ENCODE measurements at regions not wholly inside any gene's neighbourhood (a gene's known extent, or its start where the extent isn't known, plus 50 kb on each side); places are given as distances from the start of the nearest gene placed in this dataset.
"Not testable (repeated sequence)": the region's sequence is repeated elsewhere in the genome, so short reads cannot be mapped to it uniquely, and the experiment has no call there.

DNA sequence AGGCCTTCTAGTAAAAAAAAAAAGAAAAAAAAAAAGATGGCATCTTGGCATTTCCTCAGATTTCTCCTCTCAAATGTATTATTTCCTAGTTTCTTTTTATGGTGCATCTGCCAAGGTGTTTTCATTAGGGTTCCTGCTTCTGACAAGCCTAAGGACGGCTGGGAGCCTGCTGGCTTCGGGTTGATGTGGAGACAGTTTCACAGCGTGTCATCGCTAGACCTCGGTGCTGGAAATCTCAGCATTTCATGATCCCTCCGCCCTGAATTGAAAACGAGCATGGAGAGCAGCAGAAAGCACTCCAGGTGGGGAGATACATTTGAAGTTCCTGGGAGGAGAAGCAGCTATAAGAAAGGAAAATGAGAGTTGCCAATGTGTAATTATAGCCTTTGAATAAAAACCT lies 283.9 kb upstream of the CNTN5 start:
- H3K27ac ChIP-seq (ENCODE audit: low read depth, low read length) = no peak overlapping the region
- no peaks in the 10 kb centered on the region for H3K27me3 ChIP-seq (ENCODE audit: insufficient read depth, low read length)
- H2AFZ ChIP-seq (ENCODE audit: low read length) = no peak overlapping the region
- H3K36me3 ChIP-seq (ENCODE audit: insufficient read depth, low read length) = no peaks in the 10 kb centered on the region
- H3K79me2 ChIP-seq (ENCODE audit: insufficient read depth, low read length) = no peaks in the 10 kb centered on the region
- no peaks in the 10 kb centered on the region for H3K4me1 ChIP-seq (ENCODE audit: insufficient read depth, low read length)
- no peak overlapping the region for H3K4me2 ChIP-seq (ENCODE audit: insufficient read depth, low read length)
- no peak for DNase-seq (ENCODE audit: insufficient read length, low spot score, missing footprints)
- H3K9me3 ChIP-seq (ENCODE audit: low read depth, low read length) = peaks cover 6% of the 10 kb centered on the region
- TF ChIP-seq, protein P1, sequence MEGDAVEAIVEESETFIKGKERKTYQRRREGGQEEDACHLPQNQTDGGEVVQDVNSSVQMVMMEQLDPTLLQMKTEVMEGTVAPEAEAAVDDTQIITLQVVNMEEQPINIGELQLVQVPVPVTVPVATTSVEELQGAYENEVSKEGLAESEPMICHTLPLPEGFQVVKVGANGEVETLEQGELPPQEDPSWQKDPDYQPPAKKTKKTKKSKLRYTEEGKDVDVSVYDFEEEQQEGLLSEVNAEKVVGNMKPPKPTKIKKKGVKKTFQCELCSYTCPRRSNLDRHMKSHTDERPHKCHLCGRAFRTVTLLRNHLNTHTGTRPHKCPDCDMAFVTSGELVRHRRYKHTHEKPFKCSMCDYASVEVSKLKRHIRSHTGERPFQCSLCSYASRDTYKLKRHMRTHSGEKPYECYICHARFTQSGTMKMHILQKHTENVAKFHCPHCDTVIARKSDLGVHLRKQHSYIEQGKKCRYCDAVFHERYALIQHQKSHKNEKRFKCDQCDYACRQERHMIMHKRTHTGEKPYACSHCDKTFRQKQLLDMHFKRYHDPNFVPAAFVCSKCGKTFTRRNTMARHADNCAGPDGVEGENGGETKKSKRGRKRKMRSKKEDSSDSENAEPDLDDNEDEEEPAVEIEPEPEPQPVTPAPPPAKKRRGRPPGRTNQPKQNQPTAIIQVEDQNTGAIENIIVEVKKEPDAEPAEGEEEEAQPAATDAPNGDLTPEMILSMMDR (IDR thresholded peaks at IDR 0.05; ENCODE audit: extremely low read depth, low read depth, low read length) = no peak
- no peaks in the 10 kb centered on the region for H4K20me1 ChIP-seq (ENCODE audit: insufficient read depth, low read length)
- no peak overlapping the region for H3K4me3 ChIP-seq (ENCODE audit: insufficient read depth, low read length)

DNA sequence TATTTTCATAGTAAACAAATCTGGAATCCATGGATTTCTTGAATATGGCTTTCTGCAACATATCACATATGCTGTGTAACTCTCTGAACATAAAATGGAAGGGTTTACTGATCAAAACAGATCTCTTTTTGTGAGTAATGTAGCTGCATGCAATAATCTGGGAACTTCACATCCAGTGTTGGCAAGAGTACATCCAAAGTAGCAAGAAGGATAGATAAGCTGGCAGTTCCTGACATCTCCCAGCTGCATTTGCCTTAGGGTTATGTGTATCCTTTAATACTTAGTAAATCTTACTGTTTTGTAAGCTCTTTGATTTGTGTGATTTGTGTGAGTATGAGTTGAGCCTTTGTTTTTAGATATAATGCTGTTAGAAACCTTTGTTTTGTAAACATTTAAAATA lies 280.4 kb upstream of the CNTN5 start:
- Histone ChIP-seq H3K9me3 (ENCODE audit: low read depth, low read length) (peaks cover 2% of the 10 kb centered on the region), H2AFZ (ENCODE audit: low read length) (no peak overlapping the region), H3K79me2 (ENCODE audit: insufficient read depth, low read length) (no peaks in the 10 kb centered on the region), H3K4me2 (ENCODE audit: insufficient read depth, low read length) (no peak overlapping the region), H3K36me3 (ENCODE audit: insufficient read depth, low read length) (no peaks in the 10 kb centered on the region), H3K27ac (ENCODE audit: low read depth, low read length) (no peak overlapping the region), H3K4me1 (ENCODE audit: insufficient read depth, low read length) (no peaks in the 10 kb centered on the region), H4K20me1 (ENCODE audit: insufficient read depth, low read length) (no peaks in the 10 kb centered on the region), H3K4me3 (ENCODE audit: insufficient read depth, low read length) (no peak overlapping the region), H3K27me3 (ENCODE audit: insufficient read depth, low read length) (no peaks in the 10 kb centered on the region)
- TF ChIP-seq, protein P1 (IDR thresholded peaks at IDR 0.05; ENCODE audit: extremely low read depth, low read depth, low read length) = no peak
- no peak for DNase-seq (ENCODE audit: insufficient read length, low spot score, missing footprints)

DNA sequence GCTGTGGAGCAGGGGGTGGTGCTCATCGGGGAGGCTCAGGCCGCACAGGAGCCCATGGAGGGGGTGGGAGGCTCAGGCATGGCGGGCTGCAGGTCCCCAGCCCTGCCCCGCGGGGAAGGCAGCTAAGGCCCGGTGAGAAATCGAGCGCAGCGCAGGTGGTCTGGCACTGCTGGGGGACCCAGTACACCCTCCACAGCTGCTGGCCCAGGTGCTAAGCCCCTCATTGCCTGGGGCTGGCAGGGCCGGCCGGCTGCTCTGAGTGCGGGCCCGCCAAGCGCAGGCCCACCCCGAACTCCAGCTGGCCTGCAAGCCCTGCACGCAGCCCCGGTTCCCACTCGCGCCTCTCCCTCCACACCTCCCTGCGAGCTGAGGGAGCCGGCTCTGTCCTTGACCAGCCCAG lies 257.3 kb upstream of the CNTN5 start:
- not testable (repeated sequence) for H3K4me1 ChIP-seq (ENCODE audit: insufficient read depth, low read length); H3K79me2 ChIP-seq (ENCODE audit: insufficient read depth, low read length); H3K27ac ChIP-seq (ENCODE audit: low read depth, low read length); H3K36me3 ChIP-seq (ENCODE audit: insufficient read depth, low read length); H3K27me3 ChIP-seq (ENCODE audit: insufficient read depth, low read length); DNase-seq (ENCODE audit: insufficient read length, low spot score, missing footprints); H3K4me2 ChIP-seq (ENCODE audit: insufficient read depth, low read length); H2AFZ ChIP-seq (ENCODE audit: low read length); H3K4me3 ChIP-seq (ENCODE audit: insufficient read depth, low read length); H3K9me3 ChIP-seq (ENCODE audit: low read depth, low read length); H4K20me1 ChIP-seq (ENCODE audit: insufficient read depth, low read length)

DNA sequence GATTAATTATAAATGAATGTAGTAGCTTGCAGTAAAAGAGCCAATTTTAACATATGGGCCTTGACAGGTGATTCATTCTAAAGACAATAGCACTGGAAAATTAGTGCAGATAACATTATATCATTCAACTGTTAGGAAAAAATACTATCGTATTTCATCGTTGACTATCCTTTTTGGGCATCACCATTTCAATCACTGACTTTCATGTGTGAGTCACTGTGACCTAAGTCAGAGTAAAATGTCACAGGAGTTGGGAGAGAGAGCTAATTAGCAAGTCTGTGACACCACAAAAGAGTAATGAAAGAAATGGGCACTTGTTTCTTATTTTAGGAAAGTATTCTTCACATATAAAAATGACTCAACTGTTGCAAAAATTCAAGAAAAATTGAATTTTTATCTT lies 253.8 kb upstream of the CNTN5 start:
- H3K27me3 ChIP-seq (ENCODE audit: insufficient read depth, low read length) = no peaks in the 10 kb centered on the region
- no peaks in the 10 kb centered on the region for H3K79me2 ChIP-seq (ENCODE audit: insufficient read depth, low read length)
- H3K4me2 ChIP-seq (ENCODE audit: insufficient read depth, low read length) = no peak overlapping the region
- no peak for DNase-seq (ENCODE audit: insufficient read length, low spot score, missing footprints)
- no peaks in the 10 kb centered on the region for H3K9me3 ChIP-seq (ENCODE audit: low read depth, low read length)
- H3K36me3 ChIP-seq (ENCODE audit: insufficient read depth, low read length) = no peaks in the 10 kb centered on the region
- no peak overlapping the region for H3K4me3 ChIP-seq (ENCODE audit: insufficient read depth, low read length)
- TF ChIP-seq, protein P1 (IDR thresholded peaks at IDR 0.05; ENCODE audit: extremely low read depth, low read depth, low read length) = no peak
- no peak overlapping the region for H2AFZ ChIP-seq (ENCODE audit: low read length)
- H3K27ac ChIP-seq (ENCODE audit: low read depth, low read length) = no peak overlapping the region
- H4K20me1 ChIP-seq (ENCODE audit: insufficient read depth, low read length) = no peaks in the 10 kb centered on the region
- no peaks in the 10 kb centered on the region for H3K4me1 ChIP-seq (ENCODE audit: insufficient read depth, low read length)

DNA sequence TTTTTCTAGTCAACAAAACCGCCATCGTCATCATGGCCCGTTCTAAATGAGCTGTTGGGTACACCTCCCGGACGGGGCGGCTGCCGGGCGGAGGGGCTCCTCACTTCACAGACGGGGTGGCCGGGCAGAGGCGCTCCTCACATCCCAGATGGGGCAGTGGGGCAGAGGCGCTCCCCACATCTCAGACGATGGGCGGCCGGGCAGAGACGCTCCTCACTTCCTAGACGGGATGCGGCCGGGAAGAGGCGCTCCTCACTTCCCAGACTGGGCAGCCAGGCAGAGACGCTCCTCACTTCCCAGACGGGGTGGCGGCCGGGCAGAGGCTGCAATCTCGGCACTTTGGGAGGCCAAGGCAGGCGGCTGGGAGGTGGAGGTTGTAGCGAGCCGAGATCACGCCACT lies 250.7 kb upstream of the CNTN5 start:
- not testable (repeated sequence) for H3K27ac ChIP-seq (ENCODE audit: low read depth, low read length); H2AFZ ChIP-seq (ENCODE audit: low read length); H3K27me3 ChIP-seq (ENCODE audit: insufficient read depth, low read length); H3K9me3 ChIP-seq (ENCODE audit: low read depth, low read length); H3K79me2 ChIP-seq (ENCODE audit: insufficient read depth, low read length); DNase-seq (ENCODE audit: insufficient read length, low spot score, missing footprints); H4K20me1 ChIP-seq (ENCODE audit: insufficient read depth, low read length); H3K4me3 ChIP-seq (ENCODE audit: insufficient read depth, low read length); H3K36me3 ChIP-seq (ENCODE audit: insufficient read depth, low read length); H3K4me1 ChIP-seq (ENCODE audit: insufficient read depth, low read length); H3K4me2 ChIP-seq (ENCODE audit: insufficient read depth, low read length)

Measured in osteoblast (primary cell).